GM21447 (cell line): ENCODE measurements at regions not wholly inside any gene's neighbourhood (a gene's known extent, or its start where the extent isn't known, plus 50 kb on each side); places are given as distances from the start of the nearest gene placed in this dataset.
"Not testable (repeated sequence)": the region's sequence is repeated elsewhere in the genome, so short reads cannot be mapped to it uniquely, and the experiment has no call there.

Experiments
- ATAC-seq: cut with Tn5 transposase; IDR thresholded peaks from one replicate; pipeline ENCODE4 v1.9.1; 2021; ENCODE audit not compliant: unreplicated experiment

- no peak for ATAC-seq
These were observed 1452.2 kb upstream of the ACVR2A start for GRCh38 chr2:146392631-146393030.

GRCh38 chr2:146392186-146392585 lies 1452.6 kb upstream of the ACVR2A start:
- no peak for ATAC-seq

DNA sequence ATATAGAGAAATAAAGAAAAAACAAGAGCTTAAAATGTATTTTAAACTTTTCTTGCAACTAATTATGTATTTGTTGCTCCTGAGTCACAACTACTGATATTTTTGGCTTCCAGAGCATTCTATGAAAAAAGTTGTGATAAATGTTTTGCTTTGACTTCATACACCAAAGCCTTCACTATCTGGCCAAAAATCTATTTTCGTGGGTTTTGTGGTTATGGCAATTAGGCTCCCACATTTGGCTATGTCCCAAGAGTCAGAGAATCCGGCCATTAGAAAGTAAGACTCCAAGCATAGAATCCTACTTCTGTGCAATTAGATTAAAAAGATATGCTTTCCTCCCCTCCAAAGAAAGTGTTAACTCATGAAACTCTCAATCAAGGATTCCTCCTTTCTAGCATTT lies 1456.1 kb upstream of the ACVR2A start:
- no peak for ATAC-seq

DNA sequence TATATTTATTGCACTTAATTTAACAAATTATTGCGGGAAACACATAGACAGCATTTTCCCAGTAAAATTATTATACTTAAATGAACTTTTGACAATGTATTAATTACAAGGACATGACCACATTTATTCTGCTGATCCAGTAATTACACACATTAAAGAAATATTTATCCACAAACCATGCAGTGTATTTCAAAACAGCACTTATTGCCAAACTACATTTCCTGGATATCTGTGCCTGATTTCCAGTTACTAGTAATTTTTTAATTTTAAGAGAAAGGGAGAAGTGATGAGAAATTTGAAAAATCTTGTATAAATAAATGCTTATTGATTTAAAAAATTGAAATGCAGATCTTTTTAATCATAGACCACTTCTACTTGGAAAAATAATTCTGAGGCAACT lies 1458.7 kb upstream of the ACVR2A start:
- no peak for ATAC-seq

DNA sequence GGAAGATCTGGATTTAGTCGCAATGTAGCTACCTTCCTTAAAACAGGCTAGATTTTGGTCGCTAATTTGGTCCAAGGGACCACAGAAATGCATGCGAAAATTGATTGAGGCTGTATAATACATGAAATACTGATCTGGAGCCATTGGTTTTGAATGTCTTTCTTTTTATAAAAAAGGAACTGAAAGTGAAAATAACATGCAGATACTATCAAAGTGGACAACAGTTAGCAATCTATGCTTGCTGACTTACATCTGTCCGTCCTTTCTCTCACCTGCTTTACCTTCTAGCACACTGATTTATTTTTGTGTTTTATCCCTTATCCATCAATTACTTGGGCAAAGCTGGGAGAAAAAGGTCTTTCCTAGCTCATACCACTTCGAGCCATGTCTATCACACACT lies 1459.8 kb upstream of the ACVR2A start:
- no peak for ATAC-seq

GRCh38 chr2:146376511-146377064 lies 1468.2 kb upstream of the ACVR2A start:
- ATAC-seq: no peak

DNA sequence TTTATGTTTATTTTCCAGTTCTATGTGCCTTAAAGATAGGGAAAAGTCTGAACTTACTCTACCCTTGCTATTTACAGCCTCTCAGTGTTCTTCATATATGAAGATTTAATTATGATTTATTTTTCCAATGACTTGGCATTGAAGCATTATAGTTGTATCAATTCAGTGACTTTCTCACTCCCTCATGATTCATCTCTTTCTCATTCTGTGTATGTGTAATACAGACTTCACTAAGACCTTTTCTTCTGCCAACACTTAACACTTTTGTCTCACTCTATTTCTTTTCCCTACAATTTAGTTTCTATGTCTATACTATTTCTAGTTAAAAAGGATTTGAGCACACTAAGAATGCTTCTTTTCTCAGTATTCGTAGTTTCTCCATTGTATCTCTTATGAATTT lies 1470.3 kb upstream of the ACVR2A start:
- no peak for ATAC-seq

- ATAC-seq: not testable (repeated sequence)
These were observed 1473.5 kb upstream of the ACVR2A start for GRCh38 chr2:146371364-146371763.

DNA sequence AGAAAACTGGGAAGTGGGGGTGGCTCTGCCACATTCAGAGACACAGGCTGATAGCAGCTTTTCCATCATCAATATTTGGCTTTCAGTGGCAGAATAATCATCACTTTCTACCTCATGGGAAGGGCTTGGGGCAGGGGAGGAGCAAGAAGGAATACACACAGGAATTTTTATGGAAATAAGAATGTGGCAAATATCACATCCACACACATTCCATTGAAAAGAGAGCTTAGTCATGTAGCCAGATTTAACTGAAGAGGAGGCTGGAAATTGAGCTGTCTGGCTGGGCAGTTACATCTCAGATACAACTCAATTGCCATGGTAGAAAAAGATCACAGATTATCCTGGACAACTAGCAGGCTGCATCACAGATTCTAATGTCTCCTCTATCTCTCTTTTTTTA lies 1474.0 kb upstream of the ACVR2A start:
- ATAC-seq: no peak

DNA sequence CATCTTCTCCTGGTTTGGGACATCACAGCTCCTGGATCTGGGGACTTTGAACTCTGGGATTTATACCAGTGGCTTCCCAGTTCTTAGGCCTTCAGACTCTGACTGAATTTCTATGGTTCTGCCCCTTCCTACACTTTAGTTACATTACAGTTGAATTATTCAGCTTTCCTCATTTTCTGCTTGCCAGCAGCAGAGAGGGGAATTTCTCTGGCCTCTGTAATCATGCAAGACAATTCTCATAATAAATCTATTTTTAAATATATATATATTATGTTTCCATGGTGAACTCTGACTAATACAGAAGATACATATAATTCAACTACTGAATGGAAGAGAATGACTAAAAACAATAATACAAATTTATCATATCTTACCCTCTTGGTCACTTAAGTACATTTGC lies 1478.6 kb upstream of the ACVR2A start:
- ATAC-seq: no peak

GRCh38 chr2:146365041-146365440 lies 1479.8 kb upstream of the ACVR2A start:
- ATAC-seq: no peak

DNA sequence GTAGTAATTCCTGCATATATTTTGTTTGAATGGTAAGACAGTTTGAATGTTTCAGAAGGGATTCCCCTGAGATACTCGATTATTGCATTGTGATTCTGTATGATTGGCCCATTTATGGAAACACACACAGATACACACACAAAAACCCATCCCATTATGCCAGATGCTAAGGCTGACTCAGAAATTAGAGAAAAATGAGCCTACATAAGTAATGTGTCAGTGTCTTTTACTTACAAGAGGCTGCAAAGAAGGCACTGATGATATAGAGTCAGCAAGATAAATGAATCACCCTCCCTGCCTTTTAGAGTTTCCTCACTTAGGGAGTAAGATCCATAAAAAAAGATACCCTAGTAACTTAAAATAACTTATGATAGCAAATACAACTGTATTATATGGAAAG lies 1481.1 kb upstream of the ACVR2A start:
- no peak for ATAC-seq

DNA sequence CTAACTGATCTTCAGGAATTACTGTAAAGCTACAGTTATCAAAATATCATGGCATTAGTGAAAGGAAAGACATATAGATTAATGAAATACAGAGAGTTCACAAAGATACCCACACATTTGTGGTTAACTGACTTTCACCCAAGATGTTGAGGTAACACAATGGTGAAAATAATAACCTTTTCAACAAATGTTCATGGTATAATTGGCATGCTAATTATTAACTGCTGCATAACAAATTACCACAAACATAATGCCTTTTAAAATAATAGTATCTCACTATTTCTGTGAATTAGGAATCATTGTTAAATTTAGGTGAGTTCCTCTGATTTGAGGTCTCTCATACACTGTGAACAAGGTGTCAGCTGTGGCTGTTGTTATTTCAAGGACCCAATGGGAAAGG lies 1493.1 kb upstream of the ACVR2A start:
- no peak for ATAC-seq

DNA sequence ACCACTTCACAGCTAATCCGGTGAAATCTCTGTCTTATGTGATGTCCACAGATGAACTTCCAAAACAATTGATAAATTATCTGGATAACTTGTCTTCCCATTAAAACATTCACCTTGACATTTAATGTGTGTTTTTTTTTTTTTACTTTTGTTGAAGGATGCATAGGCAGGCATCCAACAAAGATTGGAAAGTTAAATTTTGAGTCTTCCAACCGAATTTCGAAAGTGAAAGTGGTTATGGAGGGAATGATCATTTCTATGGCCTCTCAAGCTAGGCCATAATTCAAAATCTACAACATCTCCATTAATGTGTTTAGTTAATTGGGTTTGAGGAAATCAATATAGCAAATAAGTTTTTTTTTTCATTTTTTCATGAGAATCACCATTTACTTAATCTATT lies 1495.5 kb upstream of the ACVR2A start:
- ATAC-seq: no peak

- ATAC-seq: no peak
These were observed 1519.9 kb upstream of the ACVR2A start for GRCh38 chr2:146324951-146325350.

- no peak for ATAC-seq
These were observed 1521.3 kb upstream of the ACVR2A start for GRCh38 chr2:146323564-146323963.

DNA sequence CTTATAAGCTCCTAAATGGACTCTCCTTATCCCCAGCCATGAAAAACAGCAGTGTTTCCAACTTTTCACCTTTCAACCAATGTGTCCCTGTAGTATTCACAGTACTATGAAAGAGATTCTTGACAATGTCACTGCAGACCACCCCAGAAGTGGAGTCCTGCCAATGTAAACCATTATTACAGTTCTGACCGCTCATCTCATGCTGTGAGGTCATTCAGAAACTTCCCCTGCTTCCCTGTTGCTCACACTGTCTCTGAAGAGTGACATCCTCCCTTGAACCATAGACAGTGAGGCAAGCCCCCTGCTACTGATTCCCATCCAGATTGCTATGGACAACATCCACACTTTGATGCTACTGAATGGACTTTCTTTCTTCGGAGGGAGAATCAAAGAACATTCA lies 1523.7 kb upstream of the ACVR2A start:
- ATAC-seq: no peak

DNA sequence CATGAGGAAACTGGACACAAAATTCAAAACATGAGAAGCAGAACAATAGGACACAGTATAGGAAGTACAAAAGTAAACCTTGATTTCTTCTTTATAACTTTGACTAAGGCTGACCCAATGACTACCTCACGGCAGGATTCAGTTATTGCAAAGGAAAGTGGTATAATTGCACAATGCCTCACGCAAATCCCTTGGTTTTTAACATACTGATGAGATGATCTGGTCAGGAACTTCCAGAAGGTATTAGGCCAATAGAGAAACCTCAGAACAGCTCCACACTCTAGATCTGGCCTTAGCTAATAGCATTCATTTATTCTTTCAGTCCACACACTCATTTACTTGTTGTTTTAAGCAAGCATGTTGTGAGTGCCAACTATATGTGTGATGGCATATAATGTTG lies 1526.9 kb upstream of the ACVR2A start:
- no peak for ATAC-seq

GRCh38 chr2:146312899-146313298 lies 1531.9 kb upstream of the ACVR2A start:
- no peak for ATAC-seq

GRCh38 chr2:146305164-146305563 lies 1539.7 kb upstream of the ACVR2A start:
- ATAC-seq: no peak

- ATAC-seq: no peak
These were observed 1543.5 kb upstream of the ACVR2A start for GRCh38 chr2:146301287-146301686.

GRCh38 chr2:146295080-146295670 lies 1549.7 kb upstream of the ACVR2A start:
- no peak for ATAC-seq

GRCh38 chr2:146287281-146287680 lies 1557.5 kb upstream of the ACVR2A start:
- no peak for ATAC-seq
